ENCODE measurements at regions not wholly inside any gene's neighbourhood (a gene's known extent, or its start where the extent isn't known, plus 50 kb on each side); places are given as distances from the start of the nearest gene placed in this dataset.

GRCh38 chrX:97714072-97714471 lies 830.4 kb downstream of the RPA4 start:
- TF ChIP-seq CTCF (IDR thresholded peaks at IDR 0.05) (no peak), POLR2AphosphoS5 (IDR thresholded peaks at IDR 0.05) (no peak), EP300 (IDR thresholded peaks at IDR 0.05) (no peak)

All from esophagus muscularis mucosa (tissue), 4 donors.